ENCODE measurements at regions not wholly inside any gene's neighbourhood (a gene's known extent, or its start where the extent isn't known, plus 50 kb on each side); places are given as distances from the start of the nearest gene placed in this dataset.

DNA sequence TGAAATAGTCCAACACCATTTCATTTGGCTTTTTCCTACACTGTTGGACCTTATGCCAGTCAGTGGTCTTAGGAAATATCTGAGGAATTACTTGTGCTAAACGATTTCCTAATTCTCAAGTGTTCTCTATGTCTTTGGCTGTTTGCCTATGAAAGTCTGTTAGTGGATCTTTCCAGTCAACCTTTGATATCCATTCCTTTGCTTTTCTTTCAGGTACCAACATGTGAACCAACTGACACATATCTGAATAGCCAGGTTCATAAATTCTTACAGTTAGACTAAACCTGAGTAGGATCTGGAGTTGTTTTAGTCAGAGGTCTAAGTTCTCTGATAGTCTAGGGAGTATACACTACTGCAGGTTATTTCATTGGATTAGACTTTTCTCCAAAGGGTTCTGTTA is 343.5 kb upstream of the LRRC3B start:
- TF ChIP-seq, protein P1, sequence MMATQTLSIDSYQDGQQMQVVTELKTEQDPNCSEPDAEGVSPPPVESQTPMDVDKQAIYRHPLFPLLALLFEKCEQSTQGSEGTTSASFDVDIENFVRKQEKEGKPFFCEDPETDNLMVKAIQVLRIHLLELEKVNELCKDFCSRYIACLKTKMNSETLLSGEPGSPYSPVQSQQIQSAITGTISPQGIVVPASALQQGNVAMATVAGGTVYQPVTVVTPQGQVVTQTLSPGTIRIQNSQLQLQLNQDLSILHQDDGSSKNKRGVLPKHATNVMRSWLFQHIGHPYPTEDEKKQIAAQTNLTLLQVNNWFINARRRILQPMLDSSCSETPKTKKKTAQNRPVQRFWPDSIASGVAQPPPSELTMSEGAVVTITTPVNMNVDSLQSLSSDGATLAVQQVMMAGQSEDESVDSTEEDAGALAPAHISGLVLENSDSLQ (IDR thresholded peaks at IDR 0.05), result no peak
- TF ChIP-seq BRCA1 (IDR thresholded peaks at IDR 0.05) (no peak), BRCA1 (CRISPR knock-in tag; IDR thresholded peaks at IDR 0.05) (no peak), TRIM28 (IDR thresholded peaks at IDR 0.05) (no peak), TCF7 (IDR thresholded peaks at IDR 0.05; ENCODE audit: borderline replicate concordance) (no peak), MNT (conservative IDR thresholded peaks at IDR 0.05) (no peak), ZBTB26 (CRISPR knock-in tag; IDR thresholded peaks at IDR 0.05) (no peak)

All from K562 (cell line).